Neural progenitor cell (in vitro differentiated cells): ENCODE measurements at regions not wholly inside any gene's neighbourhood (a gene's known extent, or its start where the extent isn't known, plus 50 kb on each side); places are given as distances from the start of the nearest gene placed in this dataset.

Experiments used
- DNase-seq: peaks from one replicate; pipeline ENCODE4 v3.0.0-alpha.2; 2016; ENCODE audit warnings: low spot score
- H2AFZ ChIP-seq: fragments of 200-600 bp; sonication (generic); replicated peaks from 2 replicates; pipeline ENCODE4 v1.6.1; 2016; ENCODE audit warnings: antibody characterized with exemption
- H3F3A ChIP-seq: fragments of 200-600 bp; sonication (generic); 2 replicates; pipeline ENCODE4 v1.6.1; 2016; ENCODE audit warnings: antibody characterized with exemption, low read depth
- H3K27ac ChIP-seq: fragments of 200-600 bp; sonication (generic); 2 replicates; pipeline ENCODE4 v1.5.1; 2016; ENCODE audit warnings: mild to moderate bottlenecking
- H3K27me3 ChIP-seq: fragments of 200-600 bp; sonication (generic); 2 replicates; pipeline ENCODE4 v1.6.1; 2016; ENCODE audit warnings: mild to moderate bottlenecking, moderate library complexity
- H3K36me3 ChIP-seq: fragments of 200-600 bp; sonication (generic); 2 replicates; pipeline ENCODE4 v1.5.1; 2016
- H3K4me1 ChIP-seq: fragments of 200-600 bp; sonication (generic); 2 replicates; pipeline ENCODE4 v1.6.1; 2016; ENCODE audit warnings: mixed run types
- H3K4me2 ChIP-seq: fragments of 200-600 bp; sonication (generic); 2 replicates; pipeline ENCODE4 v1.6.1; 2016
- H3K4me3 ChIP-seq: fragments of 200-600 bp; sonication (generic); 2 replicates; pipeline ENCODE4 v1.5.1; 2016
- H3K79me2 ChIP-seq: fragments of 200-600 bp; sonication (generic); 2 replicates; pipeline ENCODE4 v1.6.1; 2016; ENCODE audit warnings: low read depth
- H3K9ac ChIP-seq: fragments of 200-600 bp; sonication (generic); 2 replicates; pipeline ENCODE4 v1.6.1; 2016
- H3K9me3 ChIP-seq: fragments of 200-600 bp; sonication (generic); 2 replicates; pipeline ENCODE4 v1.5.1; 2016; ENCODE audit warnings: low read depth
- H4K20me1 ChIP-seq: fragments of 200-600 bp; sonication (generic); 2 replicates; pipeline ENCODE4 v1.6.1; 2016; ENCODE audit warnings: low read depth
- H3K27ac Mint-ChIP-seq: 3 replicates; pipeline ENCODE4 v1.8.0; 2021; ENCODE audit warnings: mixed read lengths
- H3K27me3 Mint-ChIP-seq: 2 replicates; pipeline ENCODE4 v1.8.0; 2022; ENCODE audit warnings: low read depth, mild to moderate bottlenecking, inconsistent platforms, moderate library complexity, mixed read lengths; ENCODE audit not compliant: insufficient read depth
- H3K36me3 Mint-ChIP-seq: 3 replicates; pipeline ENCODE4 v1.8.0; 2021; ENCODE audit warnings: mixed read lengths
- H3K4me1 Mint-ChIP-seq: 3 replicates; pipeline ENCODE4 v1.8.0; 2021; ENCODE audit warnings: mixed read lengths
- H3K4me3 Mint-ChIP-seq: 3 replicates; pipeline ENCODE4 v1.8.0; 2021; ENCODE audit warnings: mild to moderate bottlenecking, moderate library complexity, mixed read lengths
- H3K9me3 Mint-ChIP-seq: 3 replicates; pipeline ENCODE4 v1.8.0; 2020; ENCODE audit warnings: mixed read lengths
- CTCF ChIP-seq: fragments of 200-600 bp; sonication (generic); IDR thresholded peaks from 2 replicates; pipeline ENCODE4 v1.5.1; 2017; ENCODE audit warnings: antibody characterized with exemption, mild to moderate bottlenecking
- EZH2 ChIP-seq: fragments of 200-600 bp; sonication (generic); IDR thresholded peaks from 2 replicates; pipeline ENCODE4 v1.6.1; 2017; ENCODE audit warnings: antibody characterized with exemption, mild to moderate bottlenecking, moderate library complexity
- EZH2phosphoT487 ChIP-seq: fragments of 200-600 bp; sonication (generic); IDR thresholded peaks from 2 replicates; pipeline ENCODE4 v1.6.1; 2017; ENCODE audit warnings: antibody characterized with exemption

- no peak for TF ChIP-seq CTCF
- peaks cover 3% of the 10 kb centered on the region for H3K4me1 Mint-ChIP-seq
- peaks cover 5% of the 10 kb centered on the region for H3K9me3 Mint-ChIP-seq
Measured at GRCh38 chr2:228344531-228344930, 163.0 kb upstream of the SPHKAP start.

GRCh38 chr2:228339525-228339924 lies 158.0 kb upstream of the SPHKAP start:
- DNase-seq, result no peak
- no peak overlapping the region for H3K27ac ChIP-seq
- no peak overlapping the region for H3K4me3 ChIP-seq
- no peak overlapping the region for H3K9ac ChIP-seq
- no peaks in the 10 kb centered on the region for H3K79me2 ChIP-seq
- Mint-ChIP-seq H3K4me1 (no peaks in the 10 kb centered on the region), H3K9me3 (peaks cover 5% of the 10 kb centered on the region), H3K27me3 (peaks cover 2% of the 10 kb centered on the region), H3K36me3 (no peaks in the 10 kb centered on the region), H3K4me3 (no peak overlapping the region), H3K27ac (no peak overlapping the region)
- TF ChIP-seq CTCF (no peak), EZH2 (no peak), EZH2phosphoT487 (no peak)
- no peaks in the 10 kb centered on the region for H3K4me1 ChIP-seq
- H3F3A ChIP-seq, result no peaks in the 10 kb centered on the region
- H4K20me1 ChIP-seq, result no peaks in the 10 kb centered on the region
- no peak overlapping the region for H3K4me2 ChIP-seq
- no peaks in the 10 kb centered on the region for H3K36me3 ChIP-seq
- no peak overlapping the region for H2AFZ ChIP-seq
- peaks cover 5% of the 10 kb centered on the region for H3K9me3 ChIP-seq
- no peaks in the 10 kb centered on the region for H3K27me3 ChIP-seq

More at GRCh38 chr2:228344531-228344930, 163.0 kb upstream of the SPHKAP start:
- DNase-seq, result no peak
- H3K36me3 Mint-ChIP-seq, result no peaks in the 10 kb centered on the region
- Histone ChIP-seq H3K4me2 (no peak overlapping the region), H3K27me3 (no peaks in the 10 kb centered on the region), H3K9ac (no peak overlapping the region), H3K4me1 (no peaks in the 10 kb centered on the region), H3K4me3 (no peak overlapping the region), H2AFZ (no peak overlapping the region), H3K27ac (no peak overlapping the region), H3K9me3 (peaks cover 5% of the 10 kb centered on the region), H3K36me3 (no peaks in the 10 kb centered on the region), H4K20me1 (no peaks in the 10 kb centered on the region), H3K79me2 (no peaks in the 10 kb centered on the region), H3F3A (no peaks in the 10 kb centered on the region)
- no peak overlapping the region for H3K4me3 Mint-ChIP-seq
- H3K27ac Mint-ChIP-seq, result no peak overlapping the region
- H3K27me3 Mint-ChIP-seq, result no peaks in the 10 kb centered on the region

GRCh38 chr2:228334180-228334579 lies 152.7 kb upstream of the SPHKAP start:
- Histone ChIP-seq H3K4me2 (no peak overlapping the region), H3K27me3 (no peaks in the 10 kb centered on the region), H3K27ac (no peak overlapping the region), H3K4me1 (no peaks in the 10 kb centered on the region), H2AFZ (no peak overlapping the region), H3K36me3 (no peaks in the 10 kb centered on the region), H3K79me2 (no peaks in the 10 kb centered on the region), H3F3A (no peaks in the 10 kb centered on the region), H3K9ac (no peak overlapping the region), H4K20me1 (no peaks in the 10 kb centered on the region), H3K9me3 (no peaks in the 10 kb centered on the region), H3K4me3 (no peak overlapping the region)
- Mint-ChIP-seq H3K27me3 (peaks cover 4% of the 10 kb centered on the region), H3K4me1 (no peaks in the 10 kb centered on the region), H3K36me3 (no peaks in the 10 kb centered on the region), H3K4me3 (no peak overlapping the region), H3K9me3 (no peaks in the 10 kb centered on the region), H3K27ac (no peak overlapping the region)
- TF ChIP-seq EZH2phosphoT487 (no peak), EZH2 (no peak), CTCF (no peak)
- DNase-seq, result no peak

DNA sequence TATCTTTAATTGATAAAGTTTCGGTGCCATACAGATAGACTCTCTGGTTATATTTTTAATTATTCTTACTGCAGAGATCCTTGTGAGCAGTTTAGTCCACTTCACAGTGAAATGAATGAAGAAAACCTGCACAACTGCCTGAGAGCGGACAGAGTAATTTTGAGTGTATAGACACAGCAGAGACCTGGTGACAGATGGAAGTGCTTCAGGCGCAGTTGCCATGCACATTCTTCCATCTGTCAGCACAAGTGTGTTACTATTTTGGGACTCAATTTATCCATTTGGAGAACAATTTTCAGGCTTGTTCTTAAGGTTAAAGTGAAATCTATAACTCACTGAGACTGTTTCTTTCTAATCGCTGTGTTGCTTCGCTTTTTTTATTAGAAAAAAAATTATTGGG lies 147.8 kb upstream of the SPHKAP start:
- no peak overlapping the region for H3K4me3 Mint-ChIP-seq
- no peak for DNase-seq
- H3K36me3 Mint-ChIP-seq, result no peaks in the 10 kb centered on the region
- H3K4me3 ChIP-seq, result no peak overlapping the region
- no peaks in the 10 kb centered on the region for H3K27me3 ChIP-seq
- H3K27ac ChIP-seq, result no peak overlapping the region
- H3K4me1 Mint-ChIP-seq, result no peaks in the 10 kb centered on the region
- H3K9ac ChIP-seq, result no peak overlapping the region
- peaks cover 2% of the 10 kb centered on the region for H3K27me3 Mint-ChIP-seq
- H3K9me3 ChIP-seq, result no peaks in the 10 kb centered on the region
- no peak for TF ChIP-seq CTCF
- TF ChIP-seq EZH2, result no peak
- TF ChIP-seq EZH2phosphoT487, result no peak
- no peaks in the 10 kb centered on the region for H3K79me2 ChIP-seq
- H4K20me1 ChIP-seq, result no peaks in the 10 kb centered on the region
- H3K36me3 ChIP-seq, result no peaks in the 10 kb centered on the region
- no peaks in the 10 kb centered on the region for H3F3A ChIP-seq
- no peak overlapping the region for H3K4me2 ChIP-seq
- H3K9me3 Mint-ChIP-seq, result peaks cover 7% of the 10 kb centered on the region
- no peak overlapping the region for H3K27ac Mint-ChIP-seq
- no peaks in the 10 kb centered on the region for H3K4me1 ChIP-seq
- H2AFZ ChIP-seq, result no peak overlapping the region
